DOHH2 (cell line): ENCODE measurements at regions not wholly inside any gene's neighbourhood (a gene's known extent, or its start where the extent isn't known, plus 50 kb on each side); places are given as distances from the start of the nearest gene placed in this dataset.

Source experiments
- EZH2phosphoT487 ChIP-seq: fragments of 200-600 bp; sonication (generic); IDR thresholded peaks from 2 replicates; pipeline ENCODE4 v1.6.1; 2017; ENCODE audit warnings: borderline replicate concordance, mild to moderate bottlenecking, antibody characterized with exemption, low read length, moderate library complexity, mixed read lengths
- TF ChIP-seq, protein P1 (sequence below): fragments of 200-600 bp; sonication (generic); IDR thresholded peaks from one replicate; pipeline ENCODE4 v1.5.1; 2014; ENCODE audit warnings: antibody characterized with exemption, mild to moderate bottlenecking, low read depth, low read length; ENCODE audit not compliant: poor library complexity, severe bottlenecking

DNA sequence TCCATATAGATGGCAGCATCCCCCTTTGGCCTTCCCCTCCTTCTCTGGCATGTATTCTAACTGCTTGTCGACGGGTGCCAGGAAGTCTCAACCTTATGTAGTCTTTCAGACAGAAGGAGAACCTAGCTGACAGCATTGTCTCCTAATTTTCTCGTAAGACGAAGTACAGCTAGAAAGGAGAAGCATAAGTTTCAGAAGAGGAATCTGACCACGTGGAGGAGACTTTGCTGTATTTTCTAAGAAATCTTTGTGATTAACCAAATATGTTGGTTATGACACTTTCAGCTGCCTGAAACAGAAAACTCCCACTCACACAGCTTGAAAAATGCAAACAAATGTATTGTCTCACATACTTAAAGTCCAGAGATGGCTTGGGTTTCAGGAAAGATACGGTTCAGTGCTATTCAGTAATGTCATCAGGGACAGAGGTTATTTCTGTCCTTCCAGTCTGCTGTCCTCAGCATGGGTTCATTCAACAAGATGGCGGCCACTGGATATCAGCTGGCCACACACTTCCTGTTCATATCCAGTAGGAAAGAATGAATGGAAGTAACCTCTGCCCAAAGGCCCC is 109.5 kb upstream of the ZNF648 start:
- no peak for TF ChIP-seq EZH2phosphoT487
- TF ChIP-seq, protein P1, sequence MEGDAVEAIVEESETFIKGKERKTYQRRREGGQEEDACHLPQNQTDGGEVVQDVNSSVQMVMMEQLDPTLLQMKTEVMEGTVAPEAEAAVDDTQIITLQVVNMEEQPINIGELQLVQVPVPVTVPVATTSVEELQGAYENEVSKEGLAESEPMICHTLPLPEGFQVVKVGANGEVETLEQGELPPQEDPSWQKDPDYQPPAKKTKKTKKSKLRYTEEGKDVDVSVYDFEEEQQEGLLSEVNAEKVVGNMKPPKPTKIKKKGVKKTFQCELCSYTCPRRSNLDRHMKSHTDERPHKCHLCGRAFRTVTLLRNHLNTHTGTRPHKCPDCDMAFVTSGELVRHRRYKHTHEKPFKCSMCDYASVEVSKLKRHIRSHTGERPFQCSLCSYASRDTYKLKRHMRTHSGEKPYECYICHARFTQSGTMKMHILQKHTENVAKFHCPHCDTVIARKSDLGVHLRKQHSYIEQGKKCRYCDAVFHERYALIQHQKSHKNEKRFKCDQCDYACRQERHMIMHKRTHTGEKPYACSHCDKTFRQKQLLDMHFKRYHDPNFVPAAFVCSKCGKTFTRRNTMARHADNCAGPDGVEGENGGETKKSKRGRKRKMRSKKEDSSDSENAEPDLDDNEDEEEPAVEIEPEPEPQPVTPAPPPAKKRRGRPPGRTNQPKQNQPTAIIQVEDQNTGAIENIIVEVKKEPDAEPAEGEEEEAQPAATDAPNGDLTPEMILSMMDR, result no peak
